Neural cell (in vitro differentiated cells): ENCODE measurements at regions not wholly inside any gene's neighbourhood (a gene's known extent, or its start where the extent isn't known, plus 50 kb on each side); places are given as distances from the start of the nearest gene placed in this dataset.

ENCODE experiments used
- H2AFZ ChIP-seq: fragments of 200-600, 300-800 bp; sonication (generic), shearing (Covaris generic); 2 replicates; pipeline ENCODE4 v1.6.0; 2014; ENCODE audit warnings: low read depth, mild to moderate bottlenecking, antibody characterized with exemption, low read length, moderate library complexity
- H3F3A ChIP-seq: fragments of 200-600 bp; shearing (Covaris generic); 2 replicates; pipeline ENCODE4 v1.6.1; 2016; ENCODE audit warnings: mild to moderate bottlenecking, moderate library complexity, mixed read lengths, antibody characterized with exemption, low read length; ENCODE audit not compliant: insufficient read depth, poor library complexity, severe bottlenecking
- H3K27ac ChIP-seq: fragments of 200-600, 300-800 bp; sonication (generic), shearing (Covaris generic); 2 replicates; pipeline ENCODE4 v1.5.1; 2014; ENCODE audit warnings: mild to moderate bottlenecking, low read length, moderate library complexity
- H3K27me3 ChIP-seq: fragments of 300-800, 200-600 bp; sonication (generic), shearing (Covaris generic); 2 replicates; pipeline ENCODE4 v1.6.0; 2014; ENCODE audit warnings: mild to moderate bottlenecking, low read depth, low read length, moderate library complexity; ENCODE audit not compliant: insufficient read depth
- H3K36me3 ChIP-seq: fragments of 300-800, 200-600 bp; sonication (generic), shearing (Covaris generic); 2 replicates; pipeline ENCODE4 v1.5.1; 2014; ENCODE audit warnings: mild to moderate bottlenecking, antibody characterized with exemption, low read length, moderate library complexity; ENCODE audit not compliant: insufficient read depth
- H3K4me2 ChIP-seq: fragments of 300-800, 200-600 bp; sonication (generic), shearing (Covaris generic); 2 replicates; pipeline ENCODE4 v1.6.0; 2014; ENCODE audit warnings: mild to moderate bottlenecking, low read length
- H3K4me3 ChIP-seq: fragments of 300-800, 200-600 bp; sonication (generic), shearing (Covaris generic); 2 replicates; pipeline ENCODE4 v1.5.1; 2014; ENCODE audit warnings: mild to moderate bottlenecking, low read length, moderate library complexity
- H3K79me2 ChIP-seq: fragments of 200-600 bp; shearing (Covaris generic); replicated peaks from 2 replicates; pipeline ENCODE4 v1.6.0; 2014; ENCODE audit warnings: mild to moderate bottlenecking, low read length, moderate library complexity; ENCODE audit not compliant: insufficient read depth
- H3K9ac ChIP-seq: fragments of 300-800, 200-600 bp; sonication (generic), shearing (Covaris generic); 2 replicates; pipeline ENCODE4 v1.6.1; 2016; ENCODE audit warnings: mild to moderate bottlenecking, low read length, mixed read lengths
- H3K9me2 ChIP-seq: fragments of 200-600 bp; shearing (Covaris generic); 2 replicates; pipeline ENCODE4 v1.6.1; 2016; ENCODE audit warnings: mild to moderate bottlenecking, low read length, mixed read lengths; ENCODE audit not compliant: insufficient read depth
- H3K9me3 ChIP-seq: fragments of 200-600, 300-800 bp; sonication (generic), shearing (Covaris generic); 2 replicates; pipeline ENCODE4 v1.6.1; 2016; ENCODE audit warnings: mild to moderate bottlenecking, mixed run types, low read length, moderate library complexity, mixed read lengths
- H4K20me1 ChIP-seq: fragments of 200-600 bp; shearing (Covaris generic); 2 replicates; pipeline ENCODE4 v1.6.1; 2016; ENCODE audit warnings: mild to moderate bottlenecking, mixed run types; ENCODE audit not compliant: insufficient read depth
- CTCF ChIP-seq: fragments of 450-650 bp; IDR thresholded peaks from 2 replicates; pipeline ENCODE4 v1.5.1; 2014; ENCODE audit warnings: antibody characterized with exemption, mild to moderate bottlenecking, moderate library complexity; ENCODE audit not compliant: poor library complexity, severe bottlenecking
- EP300 ChIP-seq: fragments of 450-650 bp; conservative IDR thresholded peaks from 2 replicates; pipeline ENCODE4 v1.6.1; 2014; ENCODE audit warnings: antibody characterized with exemption, mild to moderate bottlenecking, moderate library complexity; ENCODE audit not compliant: poor library complexity, severe bottlenecking
- EZH2 ChIP-seq: fragments of 200-600, 300-800 bp; shearing (Covaris generic), sonication (generic); IDR thresholded peaks from 2 replicates; pipeline ENCODE4 v1.6.1; 2014; ENCODE audit warnings: antibody characterized with exemption, low read length, borderline replicate concordance, mild to moderate bottlenecking; ENCODE audit not compliant: insufficient read depth, poor library complexity, severe bottlenecking
- MXI1 ChIP-seq: fragments of 450-650 bp; conservative IDR thresholded peaks from 2 replicates; pipeline ENCODE4 v1.6.1; 2014; ENCODE audit warnings: antibody characterized with exemption, mild to moderate bottlenecking; ENCODE audit not compliant: poor library complexity, severe bottlenecking
- POLR2AphosphoS5 ChIP-seq: IDR thresholded peaks from 2 replicates; pipeline ENCODE4 v1.6.1; 2012
- RAD21 ChIP-seq: fragments of 450-650 bp; conservative IDR thresholded peaks from 2 replicates; pipeline ENCODE4 v1.6.1; 2014; ENCODE audit warnings: antibody characterized with exemption, mild to moderate bottlenecking, moderate library complexity
- REST ChIP-seq: IDR thresholded peaks from 2 replicates; pipeline ENCODE4 v1.6.1; 2012; ENCODE audit warnings: borderline replicate concordance
- SMC3 ChIP-seq: fragments of 450-650 bp; conservative IDR thresholded peaks from 2 replicates; pipeline ENCODE4 v1.6.1; 2014; ENCODE audit warnings: antibody characterized with exemption, mild to moderate bottlenecking, moderate library complexity; ENCODE audit not compliant: poor library complexity
- TAF1 ChIP-seq: IDR thresholded peaks from 2 replicates; pipeline ENCODE4 v1.6.1; 2012; ENCODE audit warnings: low read depth

- H3K27me3 ChIP-seq = no peaks in the 10 kb centered on the region
- H3K27ac ChIP-seq = no peak overlapping the region
- H3K9me2 ChIP-seq = no peaks in the 10 kb centered on the region
- no peak for TF ChIP-seq POLR2AphosphoS5
- TF ChIP-seq MXI1 = no peak
- TF ChIP-seq CTCF = no peak
- no peak for TF ChIP-seq EP300
- no peak for TF ChIP-seq TAF1
- TF ChIP-seq EZH2 = no peak
- TF ChIP-seq REST = no peak
- TF ChIP-seq SMC3 = no peak
- TF ChIP-seq RAD21 = no peak
- no peaks in the 10 kb centered on the region for H3K36me3 ChIP-seq
- no peak overlapping the region for H3K9ac ChIP-seq
- H3F3A ChIP-seq = no peaks in the 10 kb centered on the region
- no peaks in the 10 kb centered on the region for H4K20me1 ChIP-seq
- no peaks in the 10 kb centered on the region for H3K9me3 ChIP-seq
- no peaks in the 10 kb centered on the region for H3K79me2 ChIP-seq
- H3K4me2 ChIP-seq = no peak overlapping the region
- H3K4me3 ChIP-seq = no peak overlapping the region
- H2AFZ ChIP-seq = no peak overlapping the region
Measured at GRCh38 chr17:53527473-53527872, 295.3 kb upstream of the KIF2B start.

- no peaks in the 10 kb centered on the region for H3K27me3 ChIP-seq
- H3K4me2 ChIP-seq = no peak overlapping the region
- H4K20me1 ChIP-seq = no peaks in the 10 kb centered on the region
- no peak overlapping the region for H2AFZ ChIP-seq
- no peak overlapping the region for H3K4me3 ChIP-seq
- no peaks in the 10 kb centered on the region for H3F3A ChIP-seq
- no peaks in the 10 kb centered on the region for H3K9me2 ChIP-seq
- TF ChIP-seq TAF1 (no peak), REST (no peak), SMC3 (no peak), RAD21 (no peak), EZH2 (no peak), EP300 (no peak), CTCF (no peak), MXI1 (no peak), POLR2AphosphoS5 (no peak)
- no peaks in the 10 kb centered on the region for H3K79me2 ChIP-seq
- H3K27ac ChIP-seq = no peak overlapping the region
- H3K9me3 ChIP-seq = no peaks in the 10 kb centered on the region
- H3K9ac ChIP-seq = no peak overlapping the region
- H3K36me3 ChIP-seq = no peaks in the 10 kb centered on the region
Measured at GRCh38 chr17:53525590-53525989, 297.1 kb upstream of the KIF2B start.
